ENCODE measurements at regions not wholly inside any gene's neighbourhood (a gene's known extent, or its start where the extent isn't known, plus 50 kb on each side); places are given as distances from the start of the nearest gene placed in this dataset.

DNA sequence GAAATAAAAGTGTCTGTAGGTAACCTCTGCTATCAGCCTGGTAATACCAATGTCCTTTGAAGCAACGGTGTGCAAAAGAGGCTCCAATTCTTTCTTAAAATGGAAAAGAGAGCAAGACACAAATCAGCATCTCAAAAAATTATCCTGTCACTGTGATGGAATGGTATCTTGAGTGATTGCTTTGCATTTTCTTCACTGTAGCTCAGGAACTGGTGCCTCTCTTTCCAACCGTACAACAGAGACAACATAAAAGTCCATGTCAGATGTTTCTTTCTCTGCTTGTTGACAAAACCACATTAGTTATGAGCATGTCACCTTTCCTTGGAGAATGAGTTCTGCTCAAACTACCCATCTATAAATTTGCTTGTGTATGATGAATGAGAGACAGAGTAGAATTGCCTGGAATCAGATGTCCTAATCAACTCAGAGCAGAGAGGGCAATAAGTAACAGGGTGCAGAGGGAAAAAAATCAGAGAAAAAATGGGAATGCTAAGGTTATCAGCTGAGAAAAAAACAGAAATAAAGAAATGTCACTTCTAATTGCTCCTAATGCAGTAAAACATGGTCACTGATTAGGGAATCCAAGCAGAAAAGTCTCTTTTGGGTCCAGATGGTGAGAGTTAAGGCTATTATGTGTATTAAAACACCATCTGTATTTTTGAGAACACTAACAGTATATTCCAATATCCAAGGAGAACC is 465.0 kb upstream of the ATP2B1 start:
- DNase-seq (ENCODE audit: extremely low read depth, low read depth, low spot score), result no peak

DNA sequence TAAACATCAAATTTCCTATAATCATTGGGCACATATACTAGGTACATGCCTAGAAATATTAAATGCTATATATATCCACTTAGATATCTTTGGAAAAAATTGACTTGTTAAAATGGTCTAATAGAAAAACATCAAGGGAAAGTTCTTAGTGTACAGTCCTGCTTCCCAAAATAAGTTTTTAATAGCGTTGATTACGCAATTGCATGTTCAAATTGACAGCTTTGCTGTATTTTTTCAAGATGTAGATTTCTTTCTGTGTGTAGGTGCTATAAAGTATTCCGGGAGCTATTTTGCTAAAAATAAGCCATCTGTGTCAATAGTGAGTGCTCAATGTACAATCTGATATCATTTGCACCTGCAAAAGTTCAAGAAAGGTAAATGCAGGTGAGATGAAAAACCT is 463.9 kb upstream of the ATP2B1 start:
- no peak for DNase-seq (ENCODE audit: extremely low read depth, low read depth, low spot score)

DNA sequence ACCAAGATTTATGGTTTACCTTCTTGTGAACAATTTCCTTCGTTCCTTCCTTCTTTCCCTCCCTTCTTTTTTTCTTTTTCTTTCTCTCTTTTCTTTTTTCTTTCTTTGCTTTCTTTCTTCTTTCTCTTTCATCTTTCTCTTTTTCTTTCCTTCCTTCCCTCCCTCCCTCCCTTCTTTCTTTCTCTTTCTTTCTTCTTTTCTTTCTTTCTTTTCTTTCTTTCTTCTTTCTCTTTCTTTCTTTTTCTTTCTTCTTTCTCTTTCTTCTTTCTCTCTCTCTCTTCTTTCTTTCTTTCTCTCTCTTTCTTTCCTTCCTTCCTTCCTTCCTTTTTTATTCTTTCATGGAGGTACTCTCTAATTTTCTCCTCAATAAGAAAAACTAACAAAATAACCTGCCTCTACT is 462.1 kb upstream of the ATP2B1 start:
- DNase-seq (ENCODE audit: extremely low read depth, low read depth, low spot score), result no peak

DNA sequence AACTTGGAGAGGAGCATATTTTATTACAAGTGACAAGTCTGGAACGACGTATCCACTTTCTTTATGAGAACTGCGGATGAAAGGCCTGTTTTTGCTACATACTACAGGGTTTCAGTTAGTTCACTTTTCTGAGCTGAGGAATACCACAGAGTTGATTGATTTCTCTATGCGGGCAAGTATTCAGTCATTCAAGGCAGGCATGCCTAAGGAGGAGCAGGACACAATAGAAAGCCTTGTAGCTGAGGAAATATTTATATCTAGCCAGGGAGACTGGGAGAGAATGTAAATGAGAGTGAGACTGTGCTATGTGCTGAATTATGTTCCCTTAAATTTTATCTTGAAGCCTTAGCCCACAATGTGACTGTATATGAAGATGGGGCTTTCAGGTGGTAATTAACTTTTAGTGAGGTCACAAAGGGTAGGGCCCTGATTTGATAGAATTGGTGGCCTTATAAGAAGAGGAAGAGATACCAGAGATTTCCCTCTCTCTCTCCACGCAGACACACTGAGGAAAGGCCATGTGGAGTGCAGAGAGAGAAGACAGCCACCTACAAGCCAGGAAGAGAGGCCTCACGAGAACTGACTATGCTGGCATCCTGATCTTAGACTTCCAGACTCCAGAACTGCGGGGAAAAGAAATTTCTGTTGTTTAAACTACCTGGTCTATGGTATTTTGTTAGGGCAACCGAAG is 459.0 kb upstream of the ATP2B1 start:
- DNase-seq (ENCODE audit: extremely low read depth, low read depth, low spot score), result no peak

DNA sequence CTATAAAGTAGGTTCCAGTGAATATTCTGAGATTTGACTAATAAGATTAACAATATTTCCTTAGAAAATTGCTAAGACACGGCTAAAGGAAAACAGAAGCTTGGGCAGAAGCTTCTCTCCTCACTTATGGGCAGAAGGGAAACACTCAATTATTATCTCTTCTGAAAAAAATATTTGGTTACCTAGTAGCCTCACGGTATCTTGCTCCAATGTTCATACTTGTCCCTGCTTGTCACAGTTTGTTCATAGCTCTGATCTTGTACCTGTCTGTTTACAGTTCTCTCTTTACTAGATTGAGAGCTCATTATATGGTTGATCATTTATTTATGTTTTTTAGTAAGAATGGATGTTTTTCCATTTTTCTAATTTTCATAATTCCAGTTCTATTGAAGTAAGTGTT is 458.0 kb upstream of the ATP2B1 start:
- no peak for DNase-seq (ENCODE audit: extremely low read depth, low read depth, low spot score)

DNA sequence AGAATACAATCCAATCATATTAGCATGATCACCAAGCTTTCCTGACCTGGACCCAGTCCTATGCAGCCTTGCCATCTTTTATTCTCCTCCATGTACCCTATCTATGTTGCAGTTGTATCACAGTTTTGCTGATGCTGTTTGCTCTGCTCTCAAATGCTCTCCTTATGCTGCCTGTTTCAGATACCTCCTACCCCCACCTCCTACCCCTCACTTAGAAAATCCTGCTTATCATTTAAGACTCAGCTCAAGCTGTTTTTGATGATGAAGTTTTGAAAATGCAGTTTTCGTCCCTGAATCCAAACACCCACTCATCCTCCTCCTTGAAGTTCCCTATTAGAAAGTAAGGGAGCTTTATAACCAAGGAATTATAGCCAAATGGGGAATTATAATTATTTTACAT is 457.4 kb upstream of the ATP2B1 start:
- no peak for DNase-seq (ENCODE audit: extremely low read depth, low read depth, low spot score)

DNA sequence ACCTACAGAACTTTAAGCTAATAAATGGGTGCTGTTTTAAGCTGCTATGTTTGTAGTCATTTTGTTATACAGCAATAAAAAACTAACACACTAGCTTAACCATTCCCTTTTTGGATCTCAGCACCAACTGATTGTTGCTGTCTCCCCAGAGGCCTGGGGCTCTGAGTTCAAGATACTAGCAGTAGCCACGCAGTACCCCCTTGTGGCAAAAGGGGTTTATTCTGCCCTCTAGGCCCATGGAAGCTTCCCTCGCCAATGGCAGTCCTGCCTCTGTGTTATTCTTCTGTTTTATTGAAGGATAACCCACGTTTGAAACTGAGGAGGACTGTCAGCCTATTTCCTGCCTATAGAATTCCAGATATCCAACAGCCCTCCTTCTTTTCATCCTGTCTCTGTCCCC is 455.3 kb upstream of the ATP2B1 start:
- DNase-seq (ENCODE audit: extremely low read depth, low read depth, low spot score), result no peak

DNA sequence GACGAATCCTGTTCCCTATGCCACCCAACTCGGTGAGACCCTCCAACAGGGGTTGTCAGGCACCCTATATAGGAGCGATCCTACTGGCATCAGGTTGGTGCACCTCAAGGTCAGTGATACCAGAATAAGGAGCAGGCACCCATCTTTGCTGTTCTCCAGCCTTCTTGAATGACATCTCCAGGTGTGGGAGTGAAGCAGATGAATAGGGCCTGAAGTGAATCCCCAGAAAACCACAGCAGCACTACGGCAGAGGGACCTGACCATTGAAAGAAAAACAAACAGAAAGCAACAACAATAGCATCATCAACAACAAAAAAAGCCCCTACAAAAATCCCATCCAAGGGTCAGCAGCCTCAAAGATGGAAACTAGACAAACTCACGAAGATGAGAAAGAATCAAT is 445.2 kb upstream of the ATP2B1 start:
- DNase-seq (ENCODE audit: extremely low read depth, low read depth, low spot score), result no peak

DNA sequence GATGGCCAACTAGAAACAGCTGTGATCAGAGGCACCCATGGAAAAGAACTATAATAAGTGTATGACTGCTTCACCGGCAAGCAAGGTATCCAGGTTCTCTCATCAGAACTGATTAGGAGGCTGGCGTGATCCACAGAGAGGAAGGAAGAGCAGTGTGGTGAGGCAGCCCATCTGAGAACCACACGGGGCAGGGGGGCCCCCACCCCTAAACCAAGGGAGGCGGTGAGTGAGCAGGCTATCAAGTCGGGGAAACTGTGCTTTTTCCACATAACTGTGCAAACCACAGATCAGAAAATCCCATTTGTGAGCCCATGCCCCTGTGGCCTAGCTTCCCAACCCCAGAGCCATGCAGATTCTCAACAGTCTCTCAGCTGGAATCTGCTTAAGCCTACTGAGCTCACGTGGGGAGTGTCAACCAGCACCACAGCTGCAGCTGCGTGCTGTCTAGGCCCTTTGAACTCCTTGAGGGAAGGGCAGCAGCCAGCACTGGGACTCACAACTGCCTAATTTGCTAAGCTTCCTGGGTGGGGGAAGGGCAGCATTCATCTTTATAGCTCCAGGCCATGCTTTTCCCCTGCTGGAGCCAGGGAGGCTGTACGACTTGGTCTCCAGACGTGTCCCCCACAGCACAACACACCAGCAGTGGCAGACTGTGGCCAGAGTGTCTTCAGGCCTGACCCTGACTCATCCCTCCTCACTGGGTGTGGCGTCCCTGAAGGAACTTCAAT is 444.4 kb upstream of the ATP2B1 start:
- DNase-seq (ENCODE audit: extremely low read depth, low read depth, low spot score), result no peak

DNA sequence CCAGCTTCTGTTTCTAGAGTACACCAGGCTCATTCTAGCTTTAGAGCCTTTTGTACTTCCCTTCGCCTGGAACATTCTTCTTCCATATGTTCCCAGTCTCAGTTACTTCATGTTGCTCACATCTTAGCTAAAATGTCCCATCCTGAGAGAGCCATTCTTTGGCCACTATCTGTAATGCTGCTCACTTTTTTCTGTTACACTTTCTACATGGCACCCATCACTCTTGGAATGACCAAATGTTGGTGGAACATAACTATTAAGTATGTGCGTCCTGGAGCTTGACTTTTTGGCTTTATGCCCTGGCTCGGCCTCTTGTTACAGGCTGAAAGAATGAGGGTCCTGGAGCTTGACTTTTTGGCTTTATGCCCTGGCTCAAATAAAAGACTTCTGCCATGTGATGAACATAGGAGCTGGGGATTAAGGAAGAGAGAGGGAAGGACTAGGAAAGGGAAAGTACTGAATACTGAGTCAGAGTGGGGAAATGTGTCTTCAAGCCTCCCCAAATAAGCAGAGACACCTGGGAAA is 442.9 kb upstream of the ATP2B1 start:
- no peak for DNase-seq (ENCODE audit: extremely low read depth, low read depth, low spot score)

DNA sequence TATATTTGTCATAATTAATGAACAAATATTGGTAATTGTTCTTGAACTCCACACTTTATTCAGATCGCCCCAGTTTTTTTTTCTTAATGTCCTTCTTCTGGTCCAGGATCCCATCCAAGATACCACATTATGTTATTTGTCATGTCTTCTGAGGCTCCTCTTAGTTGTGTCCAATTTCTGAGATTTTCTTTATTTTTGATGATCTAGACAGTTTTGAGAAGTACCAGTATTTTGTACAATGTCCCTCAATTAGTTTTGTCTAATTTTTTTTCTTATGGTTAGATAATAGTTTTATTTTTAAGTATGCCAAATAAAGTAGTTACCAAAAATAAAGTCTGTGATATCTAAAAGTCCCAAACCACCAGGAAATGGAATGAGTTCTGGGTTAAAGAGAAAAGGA is 440.8 kb upstream of the ATP2B1 start:
- no peak for DNase-seq (ENCODE audit: extremely low read depth, low read depth, low spot score)

DNA sequence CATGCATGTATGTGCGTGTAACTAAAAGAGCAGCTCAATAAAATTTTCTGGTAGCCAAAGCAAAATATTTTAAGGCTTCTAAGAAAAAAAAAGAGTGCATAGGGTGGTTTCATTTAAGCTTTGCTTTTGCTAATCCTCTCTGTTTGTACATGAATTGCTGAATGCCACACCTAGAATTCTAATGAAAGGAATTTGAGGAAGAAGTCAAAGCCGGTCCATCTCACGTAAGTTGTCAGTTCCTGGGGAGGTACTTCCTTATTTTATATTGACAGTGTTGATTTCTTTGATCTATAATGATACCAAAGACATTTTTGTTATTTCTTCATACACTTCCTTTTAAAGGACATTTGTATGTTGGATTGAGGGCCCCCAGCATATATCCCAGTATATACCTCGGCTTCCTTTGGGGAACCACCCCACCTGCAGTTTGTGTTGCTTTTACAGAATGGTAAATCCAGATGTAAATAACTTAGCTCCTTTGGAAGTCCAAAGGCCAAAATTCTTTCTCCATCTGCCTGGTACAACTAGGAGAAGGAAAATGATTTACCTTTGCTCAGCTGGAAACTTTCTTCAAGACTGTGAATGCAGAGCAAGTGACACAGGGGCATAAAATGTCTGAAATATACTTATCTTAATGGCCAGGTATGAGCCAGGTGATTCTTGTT is 420.9 kb upstream of the ATP2B1 start:
- no peak for DNase-seq (ENCODE audit: extremely low read depth, low read depth, low spot score)

DNA sequence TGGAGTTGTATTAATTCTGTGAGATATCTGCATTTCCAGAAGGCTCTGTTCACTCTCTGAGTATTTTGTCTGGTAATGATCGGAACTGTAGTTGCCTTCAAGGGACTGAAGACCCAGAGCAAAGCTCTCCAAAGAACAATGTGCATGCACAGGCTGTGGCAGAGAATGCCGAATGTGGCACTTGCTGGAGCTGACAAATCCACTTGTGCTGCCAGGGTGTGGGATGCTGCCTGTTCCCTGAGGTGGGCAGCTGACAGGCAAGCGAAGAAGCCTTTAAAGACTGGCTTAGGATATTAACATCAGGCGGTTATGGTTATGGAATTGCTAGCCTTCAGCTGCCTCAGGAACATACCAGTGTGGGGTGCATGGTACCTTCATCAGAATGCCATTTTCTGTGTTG is 419.9 kb upstream of the ATP2B1 start:
- DNase-seq (ENCODE audit: extremely low read depth, low read depth, low spot score), result no peak

DNA sequence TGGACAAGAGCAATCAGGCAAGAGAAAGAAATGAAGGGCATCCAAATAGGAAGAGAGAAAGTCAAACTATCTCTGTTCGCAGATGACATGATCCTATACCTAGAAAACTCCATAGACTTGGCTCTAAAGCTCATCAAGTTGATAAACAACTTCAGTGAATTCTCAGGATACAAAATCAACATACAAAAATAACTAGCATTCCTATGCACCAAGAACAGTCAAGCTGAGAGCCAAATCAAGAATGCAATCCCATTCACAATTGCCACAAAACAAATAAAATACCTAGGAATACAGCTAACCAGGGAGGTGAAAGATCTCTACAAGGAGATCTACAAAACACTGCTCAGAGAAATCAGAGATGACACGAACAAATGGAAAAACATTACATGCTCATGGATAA is 417.5 kb upstream of the ATP2B1 start:
- no peak for DNase-seq (ENCODE audit: extremely low read depth, low read depth, low spot score)

DNA sequence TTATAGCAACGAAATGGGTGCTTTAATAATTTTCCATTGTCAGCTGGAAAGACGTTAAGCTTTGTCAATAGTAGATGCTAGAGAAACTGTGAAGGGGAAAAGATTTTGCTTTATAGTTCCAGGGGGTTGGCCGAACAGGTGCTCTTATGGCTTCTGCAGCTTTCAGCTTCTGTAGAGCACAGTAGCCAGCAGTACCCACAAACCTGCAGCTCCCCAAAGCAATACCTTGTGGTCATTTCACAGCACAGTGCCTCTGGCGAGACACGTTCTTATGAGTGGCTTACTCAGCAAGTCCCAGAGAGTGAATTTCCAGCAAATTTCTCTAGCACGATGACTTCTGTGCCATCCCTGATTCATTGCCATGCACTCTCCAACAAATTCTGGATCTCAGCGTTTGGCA is 416.3 kb upstream of the ATP2B1 start:
- DNase-seq (ENCODE audit: extremely low read depth, low read depth, low spot score), result no peak

DNA sequence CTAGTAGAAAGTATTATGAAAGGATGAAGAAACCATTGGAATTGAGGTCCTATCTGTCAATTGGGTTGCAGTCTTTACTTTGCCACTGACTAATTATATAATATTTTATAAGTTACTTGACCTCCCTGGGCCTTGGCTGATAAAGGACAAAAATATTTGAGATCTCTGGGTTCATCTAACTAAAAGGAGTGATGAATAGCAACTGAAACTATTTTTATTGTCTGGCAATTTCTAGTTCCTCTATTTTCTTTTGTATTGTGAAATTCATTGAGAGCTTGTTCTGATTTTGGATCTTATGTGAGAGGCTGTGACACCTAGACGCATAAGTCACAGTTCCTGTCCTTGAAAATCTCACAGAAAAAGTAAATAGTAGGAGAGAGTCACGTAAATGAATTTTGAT is 415.7 kb upstream of the ATP2B1 start:
- DNase-seq (ENCODE audit: extremely low read depth, low read depth, low spot score), result no peak

DNA sequence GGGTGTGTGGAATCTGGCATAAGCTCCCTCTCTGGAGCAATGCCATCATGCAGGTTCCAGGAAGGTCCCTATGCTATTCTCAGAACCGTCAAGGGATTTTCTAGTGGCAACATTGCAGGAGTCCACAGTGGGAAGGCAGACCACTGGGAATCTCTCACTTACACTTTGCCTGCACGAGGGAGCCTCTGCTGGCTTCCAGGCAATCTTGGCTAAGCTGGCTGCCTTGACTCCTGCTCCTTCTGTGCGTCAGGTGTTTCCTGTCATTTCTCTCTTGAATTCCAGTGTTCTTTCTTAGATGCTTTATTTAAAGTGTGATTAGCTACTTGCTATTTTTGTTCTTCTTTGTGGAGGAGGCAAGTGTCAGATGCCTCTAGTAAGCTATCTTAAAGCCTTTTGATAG is 414.0 kb upstream of the ATP2B1 start:
- DNase-seq (ENCODE audit: extremely low read depth, low read depth, low spot score), result no peak

DNA sequence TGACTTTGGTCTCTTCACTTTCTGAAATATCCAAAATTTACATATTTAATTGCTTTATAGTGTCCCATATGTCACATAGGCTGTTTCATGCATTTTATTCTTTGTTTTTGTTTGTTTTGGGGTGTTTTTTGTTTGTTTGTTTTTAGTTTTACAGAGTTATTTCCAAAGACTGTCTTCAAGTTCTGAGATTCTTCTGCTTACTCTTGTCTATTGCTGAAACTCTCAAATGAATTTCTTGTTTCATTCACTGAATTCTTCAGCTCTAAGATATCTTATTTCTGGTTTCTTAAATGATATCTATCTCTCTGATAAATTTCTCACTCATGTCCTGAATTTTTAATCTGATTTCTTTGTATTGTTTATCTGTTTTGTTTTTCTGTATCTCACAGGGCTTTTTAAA is 412.0 kb upstream of the ATP2B1 start:
- no peak for DNase-seq (ENCODE audit: extremely low read depth, low read depth, low spot score)

DNA sequence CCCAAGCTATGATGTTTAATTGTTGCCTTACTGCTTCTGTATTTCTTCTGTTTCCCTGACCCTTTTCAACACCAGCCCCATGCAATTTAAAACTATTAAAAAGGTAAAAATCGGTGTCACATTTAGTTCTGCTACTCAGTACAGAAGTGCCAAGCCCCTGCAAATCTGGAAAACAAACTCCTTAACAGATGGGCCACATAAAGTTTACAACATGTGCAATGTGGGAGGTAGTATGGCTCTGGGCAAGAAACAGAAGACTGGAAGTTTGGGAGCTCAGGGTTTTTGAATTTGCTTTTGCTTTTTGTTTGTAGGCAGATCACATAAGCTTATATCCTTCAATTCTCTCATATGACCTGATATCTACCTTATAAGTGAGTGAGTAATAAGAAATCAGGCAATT is 404.0 kb upstream of the ATP2B1 start:
- DNase-seq (ENCODE audit: extremely low read depth, low read depth, low spot score), result no peak

DNA sequence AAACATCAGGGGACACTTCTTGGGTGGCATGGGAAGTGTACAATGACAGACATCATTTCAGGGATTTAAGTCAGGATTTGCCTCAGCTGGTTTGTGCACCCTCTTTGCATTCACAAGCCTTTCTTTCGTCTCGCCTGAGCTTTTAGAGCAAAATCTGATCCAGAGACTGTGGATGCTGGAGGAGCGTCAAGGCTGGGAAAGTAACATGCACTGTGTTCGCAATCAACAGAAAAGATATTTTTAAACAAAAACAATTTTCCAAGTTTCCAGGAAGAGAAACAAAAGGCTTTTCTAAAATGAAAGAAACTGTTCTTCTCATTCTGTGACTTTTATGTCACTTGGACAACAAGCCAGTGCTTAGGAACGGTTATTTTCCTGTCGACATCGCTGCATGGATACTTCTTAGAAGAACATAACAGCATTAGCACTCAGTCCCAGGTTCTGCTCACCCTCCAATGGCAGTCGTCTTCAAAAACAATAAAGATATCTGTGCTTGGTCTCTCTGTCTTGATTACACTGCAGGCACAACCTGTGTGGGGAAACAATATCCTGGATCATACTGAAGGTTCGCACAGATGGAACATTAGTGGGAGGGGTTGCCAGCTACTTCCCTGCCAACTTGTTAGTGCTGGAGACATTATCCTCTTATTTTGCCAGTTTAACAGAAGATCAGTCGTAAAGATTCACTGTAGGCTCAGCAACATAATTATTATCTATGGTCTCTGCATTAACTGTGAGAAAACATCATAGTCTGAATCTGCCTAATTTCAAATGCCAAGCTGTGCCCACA is 403.3 kb upstream of the ATP2B1 start:
- DNase-seq (ENCODE audit: extremely low read depth, low read depth, low spot score), result no peak

DNA sequence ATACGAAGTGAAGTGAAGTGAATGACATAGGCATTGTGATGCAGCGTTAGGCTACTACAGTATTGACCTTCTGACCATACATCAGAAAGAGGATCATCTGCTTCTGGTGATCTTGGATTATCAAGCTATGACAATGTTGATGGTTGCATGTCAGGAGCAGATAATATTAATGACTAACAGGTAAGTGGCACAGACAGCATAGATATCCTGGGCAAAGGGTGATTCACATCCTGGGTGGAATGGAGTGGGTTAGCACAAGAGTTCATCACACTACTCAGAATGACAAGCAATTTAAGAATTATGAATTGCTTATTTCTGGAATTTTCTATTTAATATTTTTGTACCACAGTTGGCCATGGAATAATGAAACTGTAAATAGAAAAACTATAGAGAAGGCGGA is 397.9 kb upstream of the ATP2B1 start:
- DNase-seq (ENCODE audit: extremely low read depth, low read depth, low spot score), result no peak

Data from glomerular endothelial cell (primary cell).